ENCODE measurements at regions not wholly inside any gene's neighbourhood (a gene's known extent, or its start where the extent isn't known, plus 50 kb on each side); places are given as distances from the start of the nearest gene placed in this dataset.

GRCh38 chr4:180784940-180785339, 1458.3 kb upstream of the TENM3 start:
- Histone ChIP-seq H3K27ac (replicated peaks; ENCODE audit: low read length) (no peak overlapping the region), H3K9me3 (replicated peaks in 1 of 2; ENCODE audit: control insufficient read depth in 2 of 2, insufficient read depth in 1 of 2, low read depth in 1 of 2, low read length in 2 of 2) (no peaks in the 10 kb centered on the region), H3K36me3 (replicated peaks in 1 of 2; ENCODE audit: control insufficient read depth in 2 of 2, insufficient read depth in 2 of 2, low read length in 2 of 2) (no peaks in the 10 kb centered on the region), H2BK12ac (ENCODE audit: low read length) (no peak overlapping the region), H3K9ac (ENCODE audit: low read depth, low read length, poor library complexity) (no peak overlapping the region), H3K18ac (ENCODE audit: low read length) (no peak overlapping the region), H3K4ac (ENCODE audit: low read length) (no peak overlapping the region), H4K91ac (ENCODE audit: low read depth, low read length, poor library complexity) (no peak overlapping the region), H3K4me3 (ENCODE audit: low read length in 2 of 2) (no peak overlapping the region), H2AFZ (ENCODE audit: low read length) (peak overlapping the region; percentile 71), H2AK5ac (ENCODE audit: low read depth, low read length) (no peak overlapping the region), H2BK5ac (ENCODE audit: low read length) (no peak overlapping the region), H3K4me1 (ENCODE audit: control insufficient read depth in 2 of 2, insufficient read depth in 1 of 2, low read depth in 1 of 2, low read length in 2 of 2) (peaks cover 0 to 2% of the 10 kb centered on the region in 2 donors), H3K4me2 (ENCODE audit: insufficient read depth, low read length, poor library complexity, severe bottlenecking) (no peak overlapping the region), H3K27me3 (ENCODE audit: control insufficient read depth in 3 of 3, insufficient read depth in 3 of 3, low read depth in 1 of 3, low read length in 3 of 3) (no peaks in the 10 kb centered on the region), H2BK120ac (ENCODE audit: low read depth, low read length) (no peak overlapping the region), H2BK15ac (ENCODE audit: low read length) (no peak overlapping the region), H3K79me1 (ENCODE audit: low read depth, low read length) (no peaks in the 10 kb centered on the region), H3K14ac (ENCODE audit: low read length) (no peak overlapping the region), H3K23ac (ENCODE audit: low read depth, low read length, poor library complexity) (no peak overlapping the region), H4K8ac (ENCODE audit: low read depth, low read length) (no peak overlapping the region)
- WGBS, 2 donors (ENCODE audit: extremely low coverage in 2 of 2, insufficient read length in 2 of 2, insufficient replicate concordance in 1 of 2): no CpG with 5 or more reads among the region's 5 CpGs
- DNase-seq (ENCODE audit: low spot score): no peak

GRCh38 chr4:180788729-180789128, 1454.5 kb upstream of the TENM3 start:
- H2AK5ac ChIP-seq (ENCODE audit: low read depth, low read length): no peak overlapping the region
- no peak overlapping the region for H2BK15ac ChIP-seq (ENCODE audit: low read length)
- no peak overlapping the region for H2BK120ac ChIP-seq (ENCODE audit: low read depth, low read length)
- H3K23ac ChIP-seq (ENCODE audit: low read depth, low read length, poor library complexity): no peak overlapping the region
- H3K4me3 ChIP-seq (ENCODE audit: low read length in 2 of 2): no peak overlapping the region
- no peak overlapping the region for H4K8ac ChIP-seq (ENCODE audit: low read depth, low read length)
- no peak overlapping the region for H2BK5ac ChIP-seq (ENCODE audit: low read length)
- no peak overlapping the region for H3K27ac ChIP-seq (replicated peaks; ENCODE audit: low read length)
- no peak overlapping the region for H3K4me2 ChIP-seq (ENCODE audit: insufficient read depth, low read length, poor library complexity, severe bottlenecking)
- no peak for DNase-seq (ENCODE audit: low spot score)
- no peak overlapping the region for H3K18ac ChIP-seq (ENCODE audit: low read length)
- H3K9me3 ChIP-seq (replicated peaks in 1 of 2; ENCODE audit: control insufficient read depth in 2 of 2, insufficient read depth in 1 of 2, low read depth in 1 of 2, low read length in 2 of 2): no peaks in the 10 kb centered on the region
- no peaks in the 10 kb centered on the region for H3K36me3 ChIP-seq (replicated peaks in 1 of 2; ENCODE audit: control insufficient read depth in 2 of 2, insufficient read depth in 2 of 2, low read length in 2 of 2)
- H3K9ac ChIP-seq (ENCODE audit: low read depth, low read length, poor library complexity): no peak overlapping the region
- H3K4ac ChIP-seq (ENCODE audit: low read length): no peak overlapping the region
- WGBS, 2 donors (ENCODE audit: extremely low coverage in 2 of 2, insufficient read length in 2 of 2, insufficient replicate concordance in 1 of 2): no CpG with 5 or more reads among the region's 8 CpGs
- no peak overlapping the region for H2AFZ ChIP-seq (ENCODE audit: low read length)
- no peak overlapping the region for H4K91ac ChIP-seq (ENCODE audit: low read depth, low read length, poor library complexity)
- H2BK12ac ChIP-seq (ENCODE audit: low read length): no peak overlapping the region
- no peaks in the 10 kb centered on the region for H3K79me1 ChIP-seq (ENCODE audit: low read depth, low read length)
- H3K27me3 ChIP-seq (ENCODE audit: control insufficient read depth in 3 of 3, insufficient read depth in 3 of 3, low read depth in 1 of 3, low read length in 3 of 3): no peaks in the 10 kb centered on the region
- H3K14ac ChIP-seq (ENCODE audit: low read length): no peak overlapping the region
- H3K4me1 ChIP-seq (ENCODE audit: control insufficient read depth in 2 of 2, insufficient read depth in 1 of 2, low read depth in 1 of 2, low read length in 2 of 2): peaks cover 4% of the 10 kb centered on the region in 2 donors

- no peaks in the 10 kb centered on the region for H3K27me3 ChIP-seq (ENCODE audit: control insufficient read depth in 3 of 3, insufficient read depth in 3 of 3, low read depth in 1 of 3, low read length in 3 of 3)
- peaks cover 4% of the 10 kb centered on the region in 2 donors for H3K4me1 ChIP-seq (ENCODE audit: control insufficient read depth in 2 of 2, insufficient read depth in 1 of 2, low read depth in 1 of 2, low read length in 2 of 2)
- no peak overlapping the region for H3K23ac ChIP-seq (ENCODE audit: low read depth, low read length, poor library complexity)
- no peak overlapping the region for H2AK5ac ChIP-seq (ENCODE audit: low read depth, low read length)
- DNase-seq (ENCODE audit: low spot score): no peak
- no peak overlapping the region for H2BK120ac ChIP-seq (ENCODE audit: low read depth, low read length)
- H2AFZ ChIP-seq (ENCODE audit: low read length): no peak overlapping the region
- H3K4ac ChIP-seq (ENCODE audit: low read length): no peak overlapping the region
- no peak overlapping the region for H3K14ac ChIP-seq (ENCODE audit: low read length)
- no peak overlapping the region for H4K8ac ChIP-seq (ENCODE audit: low read depth, low read length)
- H3K36me3 ChIP-seq (replicated peaks in 1 of 2; ENCODE audit: control insufficient read depth in 2 of 2, insufficient read depth in 2 of 2, low read length in 2 of 2): no peaks in the 10 kb centered on the region
- H2BK15ac ChIP-seq (ENCODE audit: low read length): no peak overlapping the region
- no peak overlapping the region for H3K18ac ChIP-seq (ENCODE audit: low read length)
- H3K79me1 ChIP-seq (ENCODE audit: low read depth, low read length): no peaks in the 10 kb centered on the region
- H3K4me3 ChIP-seq (ENCODE audit: low read length in 2 of 2): no peak overlapping the region
- H4K91ac ChIP-seq (ENCODE audit: low read depth, low read length, poor library complexity): no peak overlapping the region
- whole genome bisulfite sequencing, 2 donors (ENCODE audit: extremely low coverage in 2 of 2, insufficient read length in 2 of 2, insufficient replicate concordance in 1 of 2): no CpG with 5 or more reads among the region's 6 CpGs
- H3K9ac ChIP-seq (ENCODE audit: low read depth, low read length, poor library complexity): no peak overlapping the region
- no peak overlapping the region for H3K27ac ChIP-seq (replicated peaks; ENCODE audit: low read length)
- H3K9me3 ChIP-seq (replicated peaks in 1 of 2; ENCODE audit: control insufficient read depth in 2 of 2, insufficient read depth in 1 of 2, low read depth in 1 of 2, low read length in 2 of 2): no peaks in the 10 kb centered on the region
- no peak overlapping the region for H2BK5ac ChIP-seq (ENCODE audit: low read length)
- H2BK12ac ChIP-seq (ENCODE audit: low read length): no peak overlapping the region
- H3K4me2 ChIP-seq (ENCODE audit: insufficient read depth, low read length, poor library complexity, severe bottlenecking): no peak overlapping the region
These were observed 1453.3 kb upstream of the TENM3 start for GRCh38 chr4:180789929-180790328.

GRCh38 chr4:180790471-180790870, 1452.7 kb upstream of the TENM3 start:
- Histone ChIP-seq H4K91ac (ENCODE audit: low read depth, low read length, poor library complexity) (no peak overlapping the region), H3K23ac (ENCODE audit: low read depth, low read length, poor library complexity) (no peak overlapping the region), H2BK15ac (ENCODE audit: low read length) (no peak overlapping the region), H2AFZ (ENCODE audit: low read length) (peak overlapping the region; percentile 21), H3K36me3 (replicated peaks in 1 of 2; ENCODE audit: control insufficient read depth in 2 of 2, insufficient read depth in 2 of 2, low read length in 2 of 2) (no peaks in the 10 kb centered on the region), H3K4me1 (ENCODE audit: control insufficient read depth in 2 of 2, insufficient read depth in 1 of 2, low read depth in 1 of 2, low read length in 2 of 2) (peaks cover 2 to 4% of the 10 kb centered on the region in 2 donors), H3K4me3 (ENCODE audit: low read length in 2 of 2) (no peak overlapping the region), H3K14ac (ENCODE audit: low read length) (no peak overlapping the region), H3K18ac (ENCODE audit: low read length) (no peak overlapping the region), H2BK12ac (ENCODE audit: low read length) (no peak overlapping the region), H3K4me2 (ENCODE audit: insufficient read depth, low read length, poor library complexity, severe bottlenecking) (no peak overlapping the region), H4K8ac (ENCODE audit: low read depth, low read length) (no peak overlapping the region), H2AK5ac (ENCODE audit: low read depth, low read length) (no peak overlapping the region), H3K4ac (ENCODE audit: low read length) (no peak overlapping the region), H2BK5ac (ENCODE audit: low read length) (no peak overlapping the region), H3K9ac (ENCODE audit: low read depth, low read length, poor library complexity) (no peak overlapping the region), H3K9me3 (replicated peaks in 1 of 2; ENCODE audit: control insufficient read depth in 2 of 2, insufficient read depth in 1 of 2, low read depth in 1 of 2, low read length in 2 of 2) (no peaks in the 10 kb centered on the region), H2BK120ac (ENCODE audit: low read depth, low read length) (no peak overlapping the region), H3K79me1 (ENCODE audit: low read depth, low read length) (no peaks in the 10 kb centered on the region), H3K27me3 (ENCODE audit: control insufficient read depth in 3 of 3, insufficient read depth in 3 of 3, low read depth in 1 of 3, low read length in 3 of 3) (no peaks in the 10 kb centered on the region), H3K27ac (replicated peaks; ENCODE audit: low read length) (no peak overlapping the region)
- no peak for DNase-seq (ENCODE audit: low spot score)
- no CpG with 5 or more reads among the region's 3 CpGs for whole genome bisulfite sequencing, 2 donors (ENCODE audit: extremely low coverage in 2 of 2, insufficient read length in 2 of 2, insufficient replicate concordance in 1 of 2)

Data from neuronal stem cell (in vitro differentiated cells).